ENCODE measurements at regions not wholly inside any gene's neighbourhood (a gene's known extent, or its start where the extent isn't known, plus 50 kb on each side); places are given as distances from the start of the nearest gene placed in this dataset.

- TF ChIP-seq CTCF (tag by site-specific recombination; IDR thresholded peaks at IDR 0.05) (no peak), ZSCAN18 (tag by site-specific recombination; IDR thresholded peaks at IDR 0.05) (no peak), ZNF23 (tag by site-specific recombination; IDR thresholded peaks at IDR 0.05; ENCODE audit: borderline replicate concordance) (no peak), ZNF391 (tag by site-specific recombination; IDR thresholded peaks at IDR 0.05; ENCODE audit: borderline replicate concordance, low read depth) (no peak), ZNF404 (tag by site-specific recombination; IDR thresholded peaks at IDR 0.05) (no peak)
Observed at GRCh38 chr2:187171318-187171717, 276.7 kb downstream of the CALCRL start.

Measured in HEK293 (cell line).